Naive thymus-derived CD8-positive, alpha-beta T cell (primary cell): ENCODE measurements at regions not wholly inside any gene's neighbourhood (a gene's known extent, or its start where the extent isn't known, plus 50 kb on each side); places are given as distances from the start of the nearest gene placed in this dataset.
"Not testable (repeated sequence)": the region's sequence is repeated elsewhere in the genome, so short reads cannot be mapped to it uniquely, and the experiment has no call there.

ENCODE experiments used
- ATAC-seq, 2 donors: fragments of 150-1000 bp; cut with Tn5 transposase in 1 of 2; sonication (Bioruptor Pico), chemical (Tn5 transposase) in 1 of 2; 1 replicate in 1 of 2; 2 replicates in 1 of 2; pipeline ENCODE4 v1.10.0; 2021; ENCODE audit warnings: mild to moderate bottlenecking in 2 of 2, moderate library complexity in 2 of 2
- POLR2A ChIA-PET: fragments of 350-600 bp; sonication (Branson Sonifier 250); formaldehyde crosslinking; loops from one replicate; lab custom pipeline; 2021; ENCODE audit warnings: antibody characterized with exemption; lab: Charles Lee
- DNase-seq, 10 donors: peaks; one replicate each; pipeline versions ENCODE4 v3.0.0 to v3.0.0-alpha.2; 2020 to 2022
- H3K27ac Mint-ChIP-seq, 10 donors: one replicate each; pipeline ENCODE4 v1.8.0; 2020 to 2022; ENCODE audit warnings: mild to moderate bottlenecking in 10 of 10, mixed read lengths in 10 of 10, moderate library complexity in 4 of 10, inconsistent platforms in 1 of 10
- H3K27me3 Mint-ChIP-seq, 5 donors: one replicate each; pipeline ENCODE4 v1.8.0; 2021 to 2022; ENCODE audit warnings: mixed read lengths in 5 of 5
- H3K36me3 Mint-ChIP-seq, 3 donors: one replicate each; pipeline ENCODE4 v1.8.0; 2020 to 2022; ENCODE audit warnings: mixed read lengths in 3 of 3, mild to moderate bottlenecking in 2 of 3, inconsistent platforms in 1 of 3
- H3K4me1 Mint-ChIP-seq, 4 donors: one replicate each; pipeline ENCODE4 v1.8.0; 2021 to 2022; ENCODE audit warnings: mixed read lengths in 4 of 4
- H3K4me3 Mint-ChIP-seq, 10 donors: one replicate each; pipeline ENCODE4 v1.8.0; 2020 to 2022; ENCODE audit warnings: mild to moderate bottlenecking in 10 of 10, mixed read lengths in 10 of 10, moderate library complexity in 6 of 10, inconsistent platforms in 1 of 10
- H3K9me3 Mint-ChIP-seq, 9 donors: one replicate each; pipeline ENCODE4 v1.8.0; 2020 to 2022; ENCODE audit warnings: mixed read lengths in 9 of 9, mild to moderate bottlenecking in 3 of 9, inconsistent platforms in 1 of 9, moderate library complexity in 1 of 9

DNA sequence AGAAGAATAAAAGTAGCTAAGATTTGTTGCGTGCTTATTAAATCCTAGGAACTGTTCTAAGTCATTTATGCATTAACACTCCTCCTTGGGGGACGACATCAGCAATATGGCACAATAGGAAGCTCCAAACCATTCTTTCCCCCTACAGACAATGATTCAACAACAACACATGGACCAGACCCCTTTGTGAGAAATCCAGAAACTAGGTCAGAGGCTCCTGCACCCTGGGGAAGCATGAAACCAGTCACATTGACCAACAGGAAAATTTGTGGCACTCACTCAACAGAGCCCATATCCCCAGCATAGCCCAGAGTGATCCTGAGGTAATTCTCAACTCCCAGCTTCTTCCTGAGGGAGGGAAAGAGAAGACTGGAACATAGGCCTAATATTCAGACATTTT lies 294.4 kb downstream of the HINT1 start:
- POLR2A ChIA-PET, result interaction anchor here (1.3 kb wide), 1 partner anchor 199 kb away, joined by 4 read pairs; no protein-coding TSS in a partner anchor

DNA sequence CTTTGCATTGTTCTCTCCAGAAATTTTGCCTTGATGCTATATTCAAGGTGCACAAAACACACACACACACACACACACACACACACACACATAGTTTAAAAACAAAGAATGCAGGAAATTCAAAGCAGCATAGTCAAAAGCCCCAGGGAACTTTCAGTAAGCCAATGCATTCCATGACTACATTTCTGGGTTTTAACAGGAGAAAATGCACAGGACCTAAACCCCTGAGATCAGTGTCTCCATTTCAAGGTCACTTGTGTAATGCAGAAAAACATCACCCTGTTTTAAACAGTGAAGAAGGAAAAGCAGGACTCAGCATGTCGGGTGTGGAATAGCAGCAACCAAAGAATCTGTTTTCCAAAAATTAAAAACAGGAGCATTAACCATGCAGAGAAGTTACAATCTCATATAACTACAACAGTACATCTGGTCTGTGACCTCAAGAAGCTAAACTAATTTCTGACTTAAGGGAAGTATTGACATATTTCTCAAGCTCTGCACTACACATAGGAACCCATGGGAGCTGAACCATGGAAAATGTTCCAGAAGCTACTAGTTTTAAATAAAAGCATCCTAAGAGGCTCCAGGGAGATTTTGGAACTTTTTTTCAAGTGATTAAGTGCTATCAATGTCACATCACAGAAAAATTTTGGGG lies 296.7 kb downstream of the HINT1 start:
- no peak overlapping the region for H3K4me3 Mint-ChIP-seq
- no peak for DNase-seq
- POLR2A ChIA-PET, result no interaction called here
- H3K36me3 Mint-ChIP-seq, result peaks cover 0 to 2% (median 0%) of the 10 kb centered on the region in 3 donors
- peaks cover 0 to 8% (median 0%) of the 10 kb centered on the region in 9 donors for H3K9me3 Mint-ChIP-seq
- no peak for ATAC-seq
- no peak overlapping the region for H3K27ac Mint-ChIP-seq
- H3K4me1 Mint-ChIP-seq, result no peaks in the 10 kb centered on the region
- H3K27me3 Mint-ChIP-seq, result peaks cover 0 to 6% (median 2%) of the 10 kb centered on the region in 5 donors

More for the DNA sequence above, 294.4 kb downstream of the HINT1 start:
- no peak overlapping the region for H3K4me3 Mint-ChIP-seq
- H3K27ac Mint-ChIP-seq, result no peak overlapping the region
- no peak for ATAC-seq
- H3K36me3 Mint-ChIP-seq, result no peaks in the 10 kb centered on the region
- no peaks in the 10 kb centered on the region for H3K4me1 Mint-ChIP-seq
- H3K27me3 Mint-ChIP-seq, result peaks cover 0 to 1% (median 0%) of the 10 kb centered on the region in 5 donors
- no peaks in the 10 kb centered on the region for H3K9me3 Mint-ChIP-seq
- no peak for DNase-seq

DNA sequence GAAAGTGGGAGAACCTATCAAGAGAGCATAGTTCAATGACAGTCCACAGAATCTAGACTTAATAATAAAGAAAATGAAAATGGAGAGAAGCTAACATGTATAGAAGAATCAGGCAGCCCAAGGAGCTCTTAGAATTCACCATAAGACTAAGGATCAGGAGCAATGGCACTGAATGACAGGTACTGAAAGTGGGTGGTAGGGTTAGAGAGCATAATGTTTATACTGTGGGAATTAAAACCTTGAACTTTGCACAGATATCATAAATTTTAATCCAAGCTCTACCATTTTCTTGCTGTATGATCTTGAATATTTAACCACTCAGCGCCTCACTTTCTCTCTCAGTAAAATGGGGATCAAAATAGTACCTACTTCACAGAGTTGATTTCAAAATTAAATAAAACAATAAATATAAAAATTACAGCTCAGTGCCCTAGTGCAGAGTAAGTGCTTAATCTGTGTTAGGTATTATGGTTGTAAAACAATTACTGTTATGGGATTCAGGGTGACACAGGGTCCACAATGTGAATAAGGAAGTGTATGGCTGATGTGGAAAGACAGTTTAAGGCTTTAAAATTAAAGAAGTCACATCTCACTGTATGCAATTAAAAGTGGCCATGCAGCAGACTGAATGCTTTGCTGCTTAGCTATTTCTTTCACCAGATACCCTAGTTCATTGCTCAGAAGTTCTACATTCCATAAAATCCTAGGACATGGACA lies 319.8 kb downstream of the HINT1 start:
- POLR2A ChIA-PET, result no interaction called here
- Mint-ChIP-seq H3K4me3 (no peak overlapping the region), H3K4me1 (no peaks in the 10 kb centered on the region), H3K36me3 (peaks cover 0 to 23% (median 9%) of the 10 kb centered on the region in 3 donors), H3K27ac (no peak overlapping the region), H3K9me3 (peaks cover 6 to 27% (median 16%) of the 10 kb centered on the region in 9 donors), H3K27me3 (peaks cover 10 to 37% (median 18%) of the 10 kb centered on the region in 5 donors)
- no peak for ATAC-seq
- no peak for DNase-seq

DNA sequence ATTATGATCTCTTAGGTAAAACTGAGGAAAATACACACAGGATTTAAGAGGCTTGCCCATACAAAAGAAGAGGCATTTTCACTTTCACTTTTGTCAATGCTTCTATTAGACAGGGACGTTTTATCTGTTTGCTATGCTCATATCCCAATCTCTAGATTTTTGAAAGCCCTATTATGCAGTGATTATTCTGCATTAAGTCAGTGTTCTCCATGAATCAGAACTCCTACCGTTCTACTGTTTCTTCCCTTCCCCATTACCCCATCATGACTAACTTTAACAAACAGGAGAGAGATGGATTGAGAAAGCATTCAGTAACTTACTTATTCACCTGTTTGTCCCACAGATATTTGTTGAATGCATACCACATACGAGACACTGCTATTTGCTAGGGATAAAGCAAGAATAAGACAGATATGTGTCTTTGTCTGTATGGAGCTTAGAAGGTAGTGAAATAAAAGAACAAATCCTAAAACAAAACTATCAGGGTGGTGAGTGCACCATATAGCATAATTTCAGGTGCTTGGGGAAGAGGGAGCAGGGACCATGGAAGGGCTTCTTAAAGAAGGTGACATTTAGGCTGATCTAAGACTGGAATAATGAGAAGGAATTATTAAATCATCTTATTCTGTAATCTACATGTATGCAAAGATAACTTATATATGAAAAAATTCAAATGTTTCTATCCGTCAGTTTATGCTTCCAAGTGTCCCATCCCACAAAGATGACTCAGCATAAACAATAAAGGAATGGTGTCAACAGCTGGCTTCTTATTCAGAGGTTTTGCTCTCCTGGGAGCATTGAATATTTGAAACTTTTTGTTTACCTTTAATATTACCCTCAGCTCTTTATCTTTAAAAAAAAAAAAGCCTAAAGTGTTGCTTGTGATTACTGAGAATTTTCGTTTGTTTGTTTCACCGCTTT lies 328.1 kb downstream of the HINT1 start:
- peaks cover 0 to 7% (median 2%) of the 10 kb centered on the region in 9 donors for H3K9me3 Mint-ChIP-seq
- H3K4me3 Mint-ChIP-seq, result peak overlapping the region; percentile 75 to 95 (median 87)
- H3K36me3 Mint-ChIP-seq, result peaks cover 0 to 11% (median 5%) of the 10 kb centered on the region in 3 donors
- H3K4me1 Mint-ChIP-seq, result peaks cover 4 to 14% (median 12%) of the 10 kb centered on the region in 4 donors
- POLR2A ChIA-PET, result no interaction called here
- H3K27me3 Mint-ChIP-seq, result peaks cover 0 to 4% (median 0%) of the 10 kb centered on the region in 5 donors
- DNase-seq, result peak in 2 of 10 donors; percentile 6 to 17
- peak; percentile 49 to 59 for ATAC-seq
- H3K27ac Mint-ChIP-seq, result peak overlapping the region; percentile 27 to 89 (median 82)

DNA sequence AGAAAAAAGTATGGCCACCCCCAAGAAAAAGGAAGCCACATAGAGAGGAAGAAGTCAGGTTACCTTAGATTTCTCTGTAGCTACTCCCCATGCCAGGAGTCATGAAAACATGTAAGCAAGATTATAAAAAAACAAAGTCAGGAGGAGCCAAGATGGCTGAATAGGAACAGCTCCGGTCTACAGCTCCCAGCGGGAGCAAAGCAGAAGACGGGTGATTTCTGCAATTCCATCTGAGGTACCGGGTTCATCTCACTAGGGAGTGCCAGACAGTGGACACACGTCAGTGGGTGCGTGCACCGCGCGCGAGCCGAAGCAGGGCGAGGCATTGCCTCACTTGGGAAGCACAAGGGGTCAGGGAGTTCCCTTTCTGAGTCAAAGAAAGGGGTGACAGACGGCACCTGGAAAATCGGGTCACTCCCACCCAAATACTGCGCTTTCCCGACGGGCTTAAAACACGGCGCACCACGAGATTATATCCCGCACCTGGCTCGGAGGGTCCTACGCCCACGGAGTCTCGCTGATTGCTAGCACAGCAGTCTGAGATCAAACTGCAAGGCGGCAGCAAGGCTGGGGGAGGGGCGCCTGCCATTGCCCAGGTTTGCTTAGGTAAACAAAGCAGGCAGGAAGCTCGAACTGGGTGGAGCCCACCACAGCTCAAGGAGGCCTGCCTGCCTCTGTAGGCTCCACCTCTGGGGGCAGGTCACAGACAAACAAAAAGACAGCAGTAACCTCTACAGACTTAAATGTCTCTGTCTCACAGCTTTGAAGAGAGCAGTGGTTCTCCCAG lies 347.3 kb downstream of the HINT1 start:
- POLR2A ChIA-PET, H3K27me3 Mint-ChIP-seq, ATAC-seq, H3K4me3 Mint-ChIP-seq, H3K4me1 Mint-ChIP-seq, H3K36me3 Mint-ChIP-seq, H3K27ac Mint-ChIP-seq: not testable (repeated sequence)
- DNase-seq, result peak in 3 of 10 donors; percentile 14 to 64 (median 25)
- H3K9me3 Mint-ChIP-seq, result peaks cover 0 to 14% (median 2%) of the 10 kb centered on the region in 9 donors

DNA sequence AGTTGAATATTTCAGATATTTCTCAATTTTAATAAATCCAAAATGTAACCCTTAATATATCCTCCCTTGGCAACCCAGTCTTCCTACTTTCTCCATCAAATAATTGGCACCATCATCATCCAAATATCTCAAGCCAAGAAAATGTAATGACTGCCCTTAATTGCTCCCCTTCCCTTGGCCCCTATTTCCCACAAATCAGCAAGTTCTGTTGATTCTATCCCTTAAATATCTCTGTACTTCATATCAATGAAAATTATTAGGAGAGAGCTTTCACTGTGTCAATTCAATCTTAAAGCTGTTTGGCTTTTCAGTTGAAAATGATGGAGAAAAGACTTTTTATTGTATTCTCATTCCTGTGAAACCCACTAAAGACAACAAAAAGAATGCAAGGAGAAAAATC lies 349.8 kb downstream of the HINT1 start:
- Mint-ChIP-seq H3K4me1 (peaks cover 0 to 6% (median 0%) of the 10 kb centered on the region in 4 donors), H3K36me3 (peaks cover 0 to 3% (median 0%) of the 10 kb centered on the region in 3 donors)

DNA sequence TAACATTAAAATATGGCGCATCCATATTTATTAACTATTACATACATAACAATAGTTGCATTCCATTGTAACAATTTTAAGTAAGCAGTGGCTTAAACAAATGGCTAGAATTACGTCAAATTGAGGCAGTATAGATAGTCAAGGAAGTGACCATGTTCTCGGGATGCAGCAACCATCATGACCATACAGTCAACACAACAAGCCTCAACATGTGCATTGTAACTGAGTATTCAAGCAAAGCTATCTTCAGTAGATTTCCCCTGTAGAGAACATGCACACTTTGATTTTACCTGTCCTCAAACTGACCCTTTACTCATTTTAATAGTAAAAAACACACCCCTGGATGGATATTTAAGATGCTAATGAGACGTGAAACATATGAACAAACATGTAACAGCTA lies 356.4 kb downstream of the HINT1 start:
- Mint-ChIP-seq H3K27ac (no peak overlapping the region), H3K9me3 (no peaks in the 10 kb centered on the region), H3K36me3 (peaks cover 0 to 11% (median 0%) of the 10 kb centered on the region in 3 donors), H3K4me3 (no peak overlapping the region), H3K4me1 (no peaks in the 10 kb centered on the region), H3K27me3 (peaks cover 0 to 20% (median 12%) of the 10 kb centered on the region in 5 donors)
- POLR2A ChIA-PET, result no interaction called here
- no peak for DNase-seq
- ATAC-seq, result no peak

More for the DNA sequence above, 349.8 kb downstream of the HINT1 start:
- POLR2A ChIA-PET, result interaction anchor here (1.3 kb wide), 1 partner anchor 10 kb away, joined by 3 read pairs; no protein-coding TSS in a partner anchor
- peaks cover 0 to 11% (median 1%) of the 10 kb centered on the region in 9 donors for H3K9me3 Mint-ChIP-seq
- no peak overlapping the region for H3K4me3 Mint-ChIP-seq
- H3K27me3 Mint-ChIP-seq, result peaks cover 0 to 7% (median 1%) of the 10 kb centered on the region in 5 donors
- no peak overlapping the region for H3K27ac Mint-ChIP-seq
- no peak for ATAC-seq
- DNase-seq, result no peak

DNA sequence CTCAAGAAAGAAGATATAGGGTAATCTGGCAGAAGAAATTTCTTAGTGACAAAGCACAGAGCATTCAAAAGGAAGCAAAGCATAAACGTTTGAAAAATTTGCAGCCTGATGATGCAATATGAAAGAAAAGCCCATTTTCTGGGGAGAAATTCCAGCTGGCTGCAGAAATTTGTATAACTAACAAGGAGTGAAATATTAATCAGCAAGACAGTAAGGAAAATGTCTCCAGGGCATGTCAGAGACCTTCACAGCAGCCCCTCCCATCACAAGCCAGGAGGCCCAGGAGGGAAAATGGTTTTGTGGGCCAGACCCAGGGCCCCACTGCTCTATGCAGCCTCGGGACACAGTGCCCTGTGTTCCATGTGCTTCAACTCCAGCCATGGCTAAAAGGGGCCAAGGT lies 359.4 kb downstream of the HINT1 start:
- Mint-ChIP-seq H3K9me3 (peaks cover 0 to 15% (median 8%) of the 10 kb centered on the region in 9 donors), H3K4me1 (no peaks in the 10 kb centered on the region), H3K27me3 (peaks cover 0 to 19% (median 13%) of the 10 kb centered on the region in 5 donors), H3K27ac (no peak overlapping the region), H3K4me3 (no peak overlapping the region), H3K36me3 (peaks cover 0 to 19% (median 3%) of the 10 kb centered on the region in 3 donors)
- ATAC-seq (no peak), DNase-seq (no peak)
- POLR2A ChIA-PET, result interaction anchor here (0.8 kb wide), 1 partner anchor 9 kb away, joined by 3 read pairs; no protein-coding TSS in a partner anchor

DNA sequence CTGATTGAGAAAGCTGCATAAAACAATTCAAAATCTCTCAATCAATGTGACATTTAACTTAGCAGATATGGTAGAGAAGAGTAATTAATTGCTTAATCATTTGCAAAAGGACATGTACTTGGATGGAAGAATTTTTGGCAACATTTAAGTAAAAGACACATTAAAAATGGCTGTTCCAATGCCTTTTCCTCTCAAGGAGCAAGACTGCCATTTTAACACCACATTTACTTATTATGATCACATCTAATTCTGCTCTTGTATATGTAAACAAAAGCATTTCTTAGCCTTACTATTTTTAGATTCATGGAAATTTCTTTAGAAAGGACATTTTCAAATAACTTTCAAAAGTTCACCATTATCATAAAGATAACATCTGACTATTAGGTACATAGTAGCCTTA lies 360.0 kb downstream of the HINT1 start:
- Mint-ChIP-seq H3K4me1 (no peaks in the 10 kb centered on the region), H3K4me3 (no peak overlapping the region), H3K27ac (no peak overlapping the region), H3K27me3 (peaks cover 0 to 15% (median 13%) of the 10 kb centered on the region in 5 donors), H3K9me3 (peaks cover 0 to 19% (median 8%) of the 10 kb centered on the region in 9 donors), H3K36me3 (peaks cover 0 to 19% (median 3%) of the 10 kb centered on the region in 3 donors)
- no peak for ATAC-seq
- POLR2A ChIA-PET, result interaction anchor here (0.8 kb wide), 1 partner anchor 10 kb away, joined by 3 read pairs; no protein-coding TSS in a partner anchor
- DNase-seq, result no peak

DNA sequence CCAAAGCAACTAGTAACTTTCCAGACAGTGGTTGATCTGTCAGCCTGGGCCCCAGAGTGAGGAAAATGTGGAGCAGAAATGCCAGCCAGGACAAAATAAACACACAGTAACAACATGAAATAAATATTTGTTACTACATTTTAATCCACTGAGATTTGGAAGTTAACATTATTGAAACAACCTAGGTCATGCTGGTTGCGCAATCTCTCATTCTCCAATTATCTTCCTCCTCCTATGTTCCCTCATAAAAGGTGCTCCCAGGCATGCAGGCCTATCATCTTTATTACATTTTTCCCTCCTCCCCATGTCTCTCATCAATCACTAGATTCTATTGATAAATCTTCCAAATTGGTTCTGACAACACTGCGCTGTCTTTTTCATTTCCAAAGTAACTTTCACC lies 363.1 kb downstream of the HINT1 start:
- H3K4me1 Mint-ChIP-seq, result no peaks in the 10 kb centered on the region
- no peak for DNase-seq
- peaks cover 0 to 24% (median 3%) of the 10 kb centered on the region in 5 donors for H3K27me3 Mint-ChIP-seq

DNA sequence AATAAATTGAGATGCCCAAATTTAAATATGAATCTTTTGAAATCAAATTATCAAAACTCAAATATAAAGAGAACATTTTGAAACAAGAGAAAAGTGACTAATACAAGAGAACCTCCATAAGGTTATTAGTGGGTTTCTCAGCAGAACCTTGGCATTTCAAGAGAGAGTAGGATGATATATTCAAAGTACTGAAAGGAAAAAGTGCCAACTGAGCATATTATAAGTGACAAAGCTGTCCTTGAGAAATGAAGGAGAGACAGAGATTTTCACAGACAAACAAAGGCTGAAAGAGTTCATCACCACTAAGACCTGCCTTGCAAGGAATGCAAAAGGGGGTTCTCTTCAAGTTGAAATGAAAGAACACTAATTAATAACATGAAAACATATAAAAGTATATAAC lies 366.0 kb downstream of the HINT1 start:
- DNase-seq (no peak), ATAC-seq (no peak)
- Mint-ChIP-seq H3K4me1 (no peaks in the 10 kb centered on the region), H3K27ac (no peak overlapping the region), H3K36me3 (peaks cover 0 to 17% (median 3%) of the 10 kb centered on the region in 3 donors), H3K4me3 (no peak overlapping the region), H3K9me3 (peaks cover 4 to 33% (median 11%) of the 10 kb centered on the region in 9 donors), H3K27me3 (peaks cover 0 to 15% (median 0%) of the 10 kb centered on the region in 5 donors)
- POLR2A ChIA-PET, result no interaction called here

More for the DNA sequence above, 363.1 kb downstream of the HINT1 start:
- Mint-ChIP-seq H3K36me3 (peaks cover 0 to 27% (median 3%) of the 10 kb centered on the region in 3 donors), H3K9me3 (peaks cover 4 to 33% (median 11%) of the 10 kb centered on the region in 9 donors), H3K27ac (no peak overlapping the region), H3K4me3 (no peak overlapping the region)
- POLR2A ChIA-PET, result no interaction called here
- ATAC-seq, result no peak
